Esophagus squamous epithelium (tissue), 4 donors: ENCODE measurements at regions not wholly inside any gene's neighbourhood (a gene's known extent, or its start where the extent isn't known, plus 50 kb on each side); places are given as distances from the start of the nearest gene placed in this dataset.

Source experiments
- CTCF ChIP-seq, 6 experiments: fragments of 450-650 bp in 4 of 6; fragments of 200-600 bp in 2 of 6; sonication (generic) in 2 of 6; IDR thresholded peaks; one replicate each; pipeline ENCODE4 v1.5.1; 2016 to 2019; ENCODE audit warnings: antibody characterized with exemption in 6 of 6, mild to moderate bottlenecking in 4 of 6, moderate library complexity in 4 of 6
- POLR2A ChIP-seq, 4 donors: fragments of 450-650 bp; IDR thresholded peaks; one replicate each; pipeline ENCODE4 v1.6.1; 2017; ENCODE audit warnings: antibody characterized with exemption in 4 of 4, mild to moderate bottlenecking in 4 of 4, moderate library complexity in 3 of 4

DNA sequence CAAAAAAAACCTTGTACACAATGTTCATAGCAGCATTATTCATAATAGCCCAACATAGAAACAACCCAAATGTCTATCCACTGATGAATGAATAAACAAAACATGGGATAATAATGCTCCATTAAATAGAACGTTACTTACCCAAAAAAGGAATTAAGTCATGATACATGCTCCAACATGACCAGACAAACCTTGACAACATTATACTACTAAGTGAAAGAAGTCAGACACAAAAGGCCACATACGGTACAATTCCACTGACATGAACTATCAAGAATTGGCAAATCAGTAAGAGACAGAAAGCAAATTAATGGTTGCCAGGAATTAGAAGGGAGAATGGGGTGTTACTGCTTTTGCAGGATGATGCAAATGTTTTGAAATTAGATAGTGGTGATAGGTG lies 193.8 kb upstream of the SHISA6 start:
- TF ChIP-seq CTCF (IDR thresholded peaks at IDR 0.05) = no peak
- no peak for TF ChIP-seq POLR2A (IDR thresholded peaks at IDR 0.05)
